UCSD-AML1 (cell line): ENCODE measurements at regions not wholly inside any gene's neighbourhood (a gene's known extent, or its start where the extent isn't known, plus 50 kb on each side); places are given as distances from the start of the nearest gene placed in this dataset.

Experiments
- DNase-seq: peaks from one replicate; lab custom pipeline; 2025; ENCODE audit not compliant: unreplicated experiment; lab: John Stamatoyannopoulos, UW

DNA sequence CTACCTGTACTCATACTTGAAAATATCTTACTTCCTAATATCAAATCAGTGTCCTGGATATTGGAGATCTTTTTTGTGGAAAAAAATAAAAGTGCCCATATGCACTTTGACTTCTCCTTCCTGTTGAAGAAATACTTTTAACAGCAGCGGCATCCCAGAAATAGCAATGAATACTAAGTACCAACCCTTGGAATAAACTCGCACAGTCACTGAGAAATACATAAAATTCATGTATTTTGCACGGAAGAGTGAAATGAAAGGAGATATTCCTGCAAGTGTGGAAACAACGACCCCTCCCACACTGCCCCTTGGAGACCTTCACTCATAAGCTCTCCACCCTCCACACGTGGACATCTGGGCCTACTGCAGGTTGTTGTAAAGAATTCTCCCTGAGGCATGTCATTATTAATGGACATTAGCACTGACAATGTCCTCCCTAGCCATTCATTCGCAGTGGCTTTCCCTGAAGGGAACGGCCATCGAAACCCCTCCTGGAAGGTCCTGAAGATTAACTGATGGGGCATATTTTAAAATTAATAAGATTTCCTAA lies 407.6 kb upstream of the PFKP start:
- DNase-seq, result no peak

DNA sequence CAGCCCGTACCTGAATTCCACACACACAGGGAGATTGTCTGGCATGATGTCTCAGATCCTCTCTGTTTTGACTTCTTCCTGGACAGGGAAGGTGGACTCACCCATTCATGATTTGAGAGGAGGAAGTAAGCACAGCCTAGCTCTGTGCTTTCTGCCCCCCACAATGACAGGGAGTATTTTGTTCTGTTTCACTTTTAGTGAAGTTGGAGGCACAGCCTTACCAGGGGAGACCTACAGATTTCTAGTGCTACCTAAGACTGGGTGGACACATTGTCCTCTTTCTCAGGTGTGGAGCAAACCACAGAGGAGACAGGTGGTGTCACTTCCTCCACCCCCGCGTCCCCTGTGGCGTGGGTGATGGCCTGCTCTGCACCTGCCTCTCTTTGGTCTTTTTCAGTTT lies 408.6 kb upstream of the PFKP start:
- no peak for DNase-seq

DNA sequence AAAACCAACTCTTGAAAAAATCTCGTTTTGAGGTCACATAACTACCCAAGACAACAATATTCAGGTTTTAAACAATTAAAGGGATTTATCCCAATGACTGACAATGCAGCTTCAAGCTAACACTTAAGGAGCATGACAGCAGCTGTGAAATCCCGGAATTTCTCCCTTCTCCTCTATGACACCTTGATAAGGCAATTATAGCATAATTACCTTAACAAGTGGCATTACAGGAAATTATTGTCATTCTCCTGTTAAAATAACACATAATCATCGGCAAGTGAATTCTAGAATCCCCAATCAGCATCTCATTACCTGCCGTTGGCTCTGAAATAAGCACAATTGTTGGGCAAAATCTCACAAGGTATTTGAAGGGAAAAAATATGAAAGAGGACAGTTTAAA lies 417.0 kb upstream of the PFKP start:
- DNase-seq, result no peak

DNA sequence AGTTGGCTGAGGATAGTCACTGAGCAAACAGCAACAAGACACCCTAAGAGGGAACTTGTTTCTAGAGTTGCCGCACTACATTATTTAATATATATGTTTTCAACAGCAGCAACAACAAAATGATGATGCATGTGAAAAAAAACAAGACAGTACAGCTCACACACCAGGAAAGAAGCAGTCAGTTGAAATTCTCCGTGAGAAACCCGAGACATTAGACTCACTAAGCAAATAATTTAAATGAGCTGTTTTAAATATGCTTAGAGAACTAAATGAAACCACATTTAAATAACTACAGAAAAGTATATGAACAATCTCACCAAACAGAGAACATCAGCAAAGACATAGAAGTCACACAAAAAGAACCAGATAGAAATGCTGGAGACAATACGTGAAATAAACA lies 426.3 kb upstream of the PFKP start:
- no peak for DNase-seq

DNA sequence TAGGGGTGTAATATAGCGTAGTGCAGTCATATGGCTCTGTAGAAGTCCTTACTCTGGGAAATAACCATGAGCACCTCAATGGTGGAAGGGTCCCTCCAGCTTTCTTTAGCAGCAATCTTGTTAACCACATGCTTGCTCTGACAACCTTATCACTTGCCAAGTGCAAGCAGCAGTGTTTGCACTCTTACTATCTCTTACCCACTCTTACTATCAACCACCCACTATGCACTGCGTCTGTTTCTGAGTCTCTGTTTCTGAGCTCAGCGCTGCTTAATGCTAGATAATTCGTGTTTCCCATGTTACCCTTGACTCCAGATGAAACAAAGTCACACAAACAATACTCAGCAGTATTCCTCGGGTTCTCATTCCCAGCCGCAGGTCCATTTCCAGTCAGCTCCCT lies 433.7 kb upstream of the PFKP start:
- DNase-seq, result no peak

- no peak for DNase-seq
Measured at GRCh38 chr10:2631557-2632205, 435.7 kb upstream of the PFKP start.

GRCh38 chr10:2628705-2629104 lies 438.6 kb upstream of the PFKP start:
- no peak for DNase-seq

GRCh38 chr10:2627969-2628368 lies 439.4 kb upstream of the PFKP start:
- DNase-seq, result no peak

- DNase-seq, result no peak
Measured at GRCh38 chr10:2625094-2625493, 442.3 kb upstream of the PFKP start.

- DNase-seq, result no peak
Measured at GRCh38 chr10:2623675-2624274, 443.6 kb upstream of the PFKP start.

GRCh38 chr10:2620827-2621521 lies 446.4 kb upstream of the PFKP start:
- no peak for DNase-seq

- peak; percentile 41 for DNase-seq
Measured at GRCh38 chr10:2619916-2620315, 447.4 kb upstream of the PFKP start.

GRCh38 chr10:2619472-2619871 lies 447.9 kb upstream of the PFKP start:
- peak; percentile 47 for DNase-seq

GRCh38 chr10:2618690-2619089 lies 448.7 kb upstream of the PFKP start:
- DNase-seq, result no peak

DNA sequence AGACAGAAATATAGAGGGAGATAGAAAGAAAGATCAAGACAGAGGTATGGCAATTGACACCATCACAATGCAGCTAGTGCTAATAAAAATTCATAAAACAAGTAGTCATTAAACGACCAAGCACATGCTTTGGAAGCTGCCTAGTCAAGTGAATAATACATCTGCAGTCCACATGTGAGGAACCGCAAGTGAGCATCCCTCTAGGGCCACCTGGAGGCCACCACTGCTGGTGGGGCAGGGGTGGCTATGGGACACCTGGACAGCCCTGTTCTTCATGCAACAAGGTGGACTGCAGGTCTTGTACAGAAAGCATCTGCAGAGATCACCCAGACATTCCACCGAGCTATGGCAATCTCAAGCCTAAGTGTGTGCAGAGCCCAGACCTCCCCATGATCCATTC lies 451.1 kb upstream of the PFKP start:
- no peak for DNase-seq

GRCh38 chr10:2611603-2612002 lies 455.7 kb upstream of the PFKP start:
- no peak for DNase-seq

DNA sequence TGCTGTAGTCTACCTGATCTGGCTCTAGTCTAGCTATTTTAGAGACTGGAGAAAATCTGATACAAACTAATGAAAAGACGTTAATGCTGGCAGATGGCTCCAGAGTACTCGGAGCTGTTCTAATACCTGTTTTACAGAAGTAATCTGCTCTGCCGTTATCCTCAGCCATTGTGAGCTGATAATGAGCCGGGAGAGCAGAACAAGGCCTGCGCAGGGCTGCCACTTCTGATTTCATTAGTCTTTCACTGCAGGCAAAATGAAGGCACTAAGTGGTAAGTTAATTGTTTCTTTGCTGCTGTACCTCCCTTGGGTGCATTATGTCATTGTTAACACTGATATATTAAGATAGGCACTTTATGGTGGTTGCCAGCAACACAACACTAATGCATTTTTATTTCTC lies 456.4 kb upstream of the PFKP start:
- DNase-seq, result no peak

DNA sequence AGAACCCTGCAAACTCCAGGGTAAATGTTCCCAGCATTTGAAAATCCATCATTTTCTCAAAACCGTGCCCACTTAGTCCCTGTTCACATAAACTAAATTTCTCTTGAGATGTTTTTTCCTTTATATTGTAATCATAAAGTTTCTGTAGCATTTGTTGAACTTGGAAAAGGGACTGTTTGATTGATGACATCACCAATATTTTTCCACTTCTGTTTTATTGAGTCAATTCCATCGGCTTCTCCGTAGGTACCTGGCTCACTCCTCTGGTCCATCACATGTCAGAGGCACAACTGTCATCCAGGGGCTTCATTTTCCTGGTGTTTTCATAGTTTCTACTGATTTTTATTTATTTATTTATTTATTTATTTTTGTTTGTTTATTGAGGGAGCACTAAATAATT lies 462.5 kb upstream of the PFKP start:
- DNase-seq, result no peak

- DNase-seq, result no peak
Measured at GRCh38 chr10:2599571-2599970, 467.8 kb upstream of the PFKP start.

DNA sequence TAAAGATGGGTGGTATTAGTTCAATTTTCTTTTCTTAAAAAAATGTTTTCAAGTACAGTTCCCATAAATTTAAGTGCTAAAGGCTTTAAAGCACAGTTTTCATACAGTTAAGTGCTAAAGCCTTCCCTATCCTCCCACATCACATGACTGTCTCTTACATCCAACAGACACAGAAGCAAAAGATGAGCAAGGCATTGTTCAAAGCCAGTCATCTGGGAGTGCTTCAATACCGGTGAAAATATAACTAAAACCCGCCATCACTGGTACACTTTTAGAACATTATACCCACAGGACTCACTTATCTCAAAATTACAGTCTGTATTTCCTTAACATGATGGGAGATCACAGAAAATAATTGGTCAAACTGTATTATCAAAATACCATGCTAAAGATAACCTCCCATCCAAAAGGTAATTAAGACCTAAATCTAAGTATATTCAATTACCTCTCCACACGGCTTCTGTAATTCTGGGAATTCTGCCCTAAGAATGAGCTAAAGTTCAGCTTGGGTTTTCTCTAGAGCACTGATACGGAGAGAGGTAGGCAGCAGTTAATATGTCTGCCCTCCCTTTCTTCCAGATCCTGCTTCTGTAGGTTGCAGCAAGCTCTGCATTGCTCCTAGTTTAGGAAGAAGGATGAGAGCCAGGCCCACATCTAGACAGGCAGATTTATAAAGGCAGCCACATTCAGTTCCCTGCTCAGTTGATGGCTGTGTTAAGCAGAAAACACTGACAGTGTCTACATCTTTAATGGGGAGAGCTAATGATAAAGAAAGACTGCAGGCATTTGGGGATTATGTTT lies 474.8 kb upstream of the PFKP start:
- DNase-seq, result no peak

GRCh38 chr10:2589196-2589595 lies 478.2 kb upstream of the PFKP start:
- DNase-seq, result no peak

DNA sequence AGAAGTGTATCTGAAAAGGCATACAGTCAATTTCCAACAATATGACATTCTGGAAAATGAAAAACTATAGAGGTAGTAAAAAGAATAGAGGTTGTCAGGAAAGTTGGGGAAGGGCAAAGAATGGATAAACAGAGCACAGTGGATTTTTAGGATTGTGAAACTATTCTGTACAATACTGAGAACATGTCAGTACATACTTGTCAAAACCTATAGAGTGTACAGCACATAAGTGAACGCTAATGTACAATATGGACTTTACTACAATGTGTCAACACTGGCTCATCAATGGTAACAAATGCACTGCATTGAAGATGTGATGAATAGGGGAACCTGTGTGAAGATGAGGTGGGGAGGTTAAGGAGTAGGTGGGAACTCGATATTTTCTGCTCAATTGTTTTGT lies 483.0 kb upstream of the PFKP start:
- DNase-seq, result no peak
